IMR-90 (cell line): ENCODE measurements at regions not wholly inside any gene's neighbourhood (a gene's known extent, or its start where the extent isn't known, plus 50 kb on each side); places are given as distances from the start of the nearest gene placed in this dataset.

ENCODE experiments used
- ATAC-seq: fragments of 200-7000 bp; cut with Tn5 transposase; 2 replicates; pipeline ENCODE4 v1.9.1; 2020; ENCODE audit warnings: low read depth, mild to moderate bottlenecking, moderate library complexity
- BruUV-seq: library from RNA; stranded (reverse); fragments of 400-500 nt; replicated peaks from 2 replicates; lab custom pipeline; 2021; lab: Mats Ljungman, UMichigan
- CTCF ChIA-PET: fragments of 300-600 bp; formaldehyde crosslinking; extraction: SDS; loops from one replicate; lab custom pipeline; 2021; ENCODE audit warnings: antibody characterized with exemption; lab: Yijun Ruan, JAX
- POLR2A ChIA-PET: fragments of 300-600 bp; sonication (Branson Sonifier 250); formaldehyde crosslinking; loops from one replicate; lab custom pipeline; 2022; ENCODE audit warnings: antibody characterized with exemption; ENCODE audit not compliant: unreplicated experiment; lab: Charles Lee
- DNase-seq: peaks from one replicate; pipeline ENCODE4 v3.0.0; 2013
- H2AFZ ChIP-seq: replicated peaks from 2 replicates; pipeline ENCODE3; 2013; ENCODE audit warnings: low read length, mild to moderate bottlenecking; ENCODE audit not compliant: poor library complexity
- H2AK5ac ChIP-seq: 2 replicates; pipeline ENCODE4 v1.6.1; 2013; ENCODE audit warnings: low read depth, low read length, inconsistent platforms
- H2AK9ac ChIP-seq: replicated peaks from 2 replicates; pipeline ENCODE3; 2013; ENCODE audit warnings: mild to moderate bottlenecking, low read depth, low read length, moderate library complexity; ENCODE audit not compliant: poor library complexity
- H2BK120ac ChIP-seq: 2 replicates; pipeline ENCODE4 v1.6.1; 2013; ENCODE audit warnings: low read depth, low read length, inconsistent platforms
- H2BK15ac ChIP-seq: 3 replicates; pipeline ENCODE4 v1.6.1; 2013; ENCODE audit warnings: low read depth, low read length, inconsistent platforms
- H2BK20ac ChIP-seq: 2 replicates; pipeline ENCODE4 v1.6.1; 2013; ENCODE audit warnings: low read depth, mild to moderate bottlenecking, inconsistent platforms, low read length, moderate library complexity
- H2BK5ac ChIP-seq: 2 replicates; pipeline ENCODE4 v1.6.1; 2013; ENCODE audit warnings: mild to moderate bottlenecking, low read depth, low read length, inconsistent platforms; ENCODE audit not compliant: poor library complexity, severe bottlenecking
- H3K14ac ChIP-seq: replicated peaks from 2 replicates; pipeline ENCODE4 v1.6.1; 2013; ENCODE audit warnings: low read depth, low read length, inconsistent platforms
- H3K18ac ChIP-seq: 2 replicates; pipeline ENCODE4 v1.6.1; 2013; ENCODE audit warnings: low read depth, low read length, control low read depth
- H3K23ac ChIP-seq: 2 replicates; pipeline ENCODE4 v1.6.1; 2013; ENCODE audit warnings: low read depth, low read length, inconsistent platforms
- H3K27ac ChIP-seq: 2 replicates; pipeline ENCODE4 v1.5.1; 2013; ENCODE audit warnings: mild to moderate bottlenecking, control low read depth, low read length; ENCODE audit not compliant: insufficient read depth
- H3K27me3 ChIP-seq: 2 replicates; pipeline ENCODE4 v1.6.1; 2013; ENCODE audit warnings: low read length; ENCODE audit not compliant: control insufficient read depth, insufficient read depth
- H3K36me3 ChIP-seq: 2 replicates; pipeline ENCODE4 v1.6.1; 2013; ENCODE audit warnings: low read length, mixed read lengths; ENCODE audit not compliant: control insufficient read depth, insufficient read depth
- H3K4ac ChIP-seq: 2 replicates; pipeline ENCODE4 v1.6.1; 2013; ENCODE audit warnings: low read depth, low read length, inconsistent platforms
- H3K4me1 ChIP-seq: 2 replicates; pipeline ENCODE4 v1.6.1; 2013; ENCODE audit warnings: low read length, mixed read lengths; ENCODE audit not compliant: control insufficient read depth, insufficient read depth
- H3K4me2 ChIP-seq: 2 replicates; pipeline ENCODE4 v1.6.1; 2013; ENCODE audit warnings: low read depth, mild to moderate bottlenecking, control low read depth, low read length, moderate library complexity
- H3K4me3 ChIP-seq: 2 replicates; pipeline ENCODE4 v1.5.1; 2013; ENCODE audit warnings: low read depth, mild to moderate bottlenecking, control low read depth, low read length, moderate library complexity; ENCODE audit not compliant: insufficient read depth
- H3K56ac ChIP-seq: 2 replicates; pipeline ENCODE4 v1.6.1; 2013; ENCODE audit warnings: low read length, inconsistent platforms; ENCODE audit not compliant: insufficient read depth; ENCODE audit errors: extremely low read depth
- H3K79me1 ChIP-seq, 2 experiments: 2 replicates each; pipeline ENCODE4 v1.6.1; 2013; ENCODE audit warnings: low read length in 2 of 2, inconsistent platforms in 1 of 2, low read depth in 1 of 2
- H3K9ac ChIP-seq: 2 replicates; pipeline ENCODE4 v1.6.1; 2013; ENCODE audit warnings: low read depth, low read length, control low read depth
- H3K9me1 ChIP-seq: 2 replicates; pipeline ENCODE4 v1.6.1; 2013; ENCODE audit warnings: low read length, inconsistent platforms; ENCODE audit not compliant: insufficient read depth
- H3K9me3 ChIP-seq: 2 replicates; pipeline ENCODE4 v1.6.1; 2013; ENCODE audit warnings: low read length; ENCODE audit not compliant: control insufficient read depth, insufficient read depth
- H4K20me1 ChIP-seq: 2 replicates; pipeline ENCODE4 v1.6.1; 2013; ENCODE audit warnings: low read length, inconsistent platforms; ENCODE audit not compliant: insufficient read depth
- H4K5ac ChIP-seq: 2 replicates; pipeline ENCODE4 v1.6.1; 2013; ENCODE audit warnings: mild to moderate bottlenecking, low read depth, low read length, control low read depth
- H4K8ac ChIP-seq, 2 experiments: 2 replicates each; pipeline ENCODE4 v1.6.1; 2013; ENCODE audit warnings: low read depth in 2 of 2, low read length in 2 of 2, control low read depth in 1 of 2, inconsistent platforms in 1 of 2
- H4K91ac ChIP-seq: 2 replicates; pipeline ENCODE4 v1.6.1; 2013; ENCODE audit warnings: low read depth, low read length, inconsistent platforms; ENCODE audit not compliant: insufficient read depth
- BHLHE40 ChIP-seq: fragments of 150-350 bp; IDR thresholded peaks from 2 replicates; pipeline ENCODE4 v1.6.1; 2016; ENCODE audit warnings: mild to moderate bottlenecking, low read depth, low read length
- CEBPB ChIP-seq: IDR thresholded peaks from 2 replicates; pipeline ENCODE4 v1.6.1; 2012; ENCODE audit warnings: low read depth, low read length, improper control_type of control experiment
- CHD1 ChIP-seq: IDR thresholded peaks from 2 replicates; pipeline ENCODE4 v1.6.1; 2012; ENCODE audit warnings: low read depth, low read length, improper control_type of control experiment
- CTCF ChIP-seq: conservative IDR thresholded peaks from 2 replicates; pipeline ENCODE4 v1.5.1; 2012; ENCODE audit warnings: mild to moderate bottlenecking, low read depth, low read length, improper control_type of control experiment
- ELK1 ChIP-seq: fragments of 150-350 bp; IDR thresholded peaks from 2 replicates; pipeline ENCODE4 v1.6.1; 2016; ENCODE audit warnings: low read depth, mild to moderate bottlenecking, low read length, moderate library complexity, borderline replicate concordance
- FOS ChIP-seq: fragments of 150-350 bp; IDR thresholded peaks from 2 replicates; pipeline ENCODE4 v1.6.1; 2016; ENCODE audit warnings: low read depth, low read length
- MAFK ChIP-seq: IDR thresholded peaks from 2 replicates; pipeline ENCODE4 v1.6.1; 2012; ENCODE audit warnings: low read depth, low read length, improper control_type of control experiment
- MAZ ChIP-seq: IDR thresholded peaks from 2 replicates; pipeline ENCODE4 v1.6.1; 2012; ENCODE audit warnings: low read depth, mild to moderate bottlenecking, low read length, improper control_type of control experiment, moderate library complexity, borderline replicate concordance
- MXI1 ChIP-seq: IDR thresholded peaks from 2 replicates; pipeline ENCODE4 v1.6.1; 2012; ENCODE audit warnings: low read depth, mild to moderate bottlenecking, low read length, moderate library complexity, borderline replicate concordance
- NFE2L2 ChIP-seq: fragments of 150-350 bp; IDR thresholded peaks from 2 replicates; pipeline ENCODE4 v1.6.1; 2016; ENCODE audit warnings: low read depth, mild to moderate bottlenecking, low read length
- POLR2A ChIP-seq: IDR thresholded peaks from 2 replicates; pipeline ENCODE4 v1.6.1; 2012; ENCODE audit warnings: mild to moderate bottlenecking, low read depth, low read length
- RAD21 ChIP-seq: IDR thresholded peaks from 2 replicates; pipeline ENCODE4 v1.6.1; 2012; ENCODE audit warnings: low read length, improper control_type of control experiment
- RCOR1 ChIP-seq: IDR thresholded peaks from 2 replicates; pipeline ENCODE4 v1.6.1; 2012; ENCODE audit warnings: mild to moderate bottlenecking, low read length, improper control_type of control experiment; ENCODE audit not compliant: insufficient replicate concordance
- RFX5 ChIP-seq: IDR thresholded peaks from 2 replicates; pipeline ENCODE4 v1.8.0; 2012; ENCODE audit warnings: low read depth, mild to moderate bottlenecking, low read length, moderate library complexity
- SMC3 ChIP-seq: fragments of 150-350 bp; IDR thresholded peaks from 2 replicates; pipeline ENCODE4 v1.6.1; 2016; ENCODE audit warnings: low read depth, mild to moderate bottlenecking, antibody characterized with exemption, low read length, moderate library complexity
- WGBS, 2 experiments: methylation state at CpG; one replicate each; pipeline versions ENCODE4 v1.1.5 to v1.1.7; 2013; ENCODE audit warnings: missing lambda C conversion rate in 2 of 2; ENCODE audit not compliant: insufficient read length in 1 of 2; ENCODE audit errors: extremely low coverage in 2 of 2; 5-methylcytosine and 5-hydroxymethylcytosine counted together
- dilution Hi-C: fragments of 300-500 bp; cut with HindIII; formaldehyde crosslinking; loops from one replicate; pipeline ENCODE4 v1.14.3; 2018; ENCODE audit warnings: low sequenced_read_pairs; ENCODE audit not compliant: unreplicated experiment
- in situ Hi-C: fragments of 300-500 bp; cut with MboI; formaldehyde crosslinking; loops from 3 replicates; pipeline ENCODE4 v1.14.3; 2019; ENCODE audit warnings: low sequenced_read_pairs, inconsistent platforms, mixed read lengths
- intact Hi-C: fragments of 100-400 bp; cut with micrococcal nuclease; formaldehyde crosslinking; loops from 2 replicates; pipeline ENCODE4 v1.10.0; 2022
- TF ChIP-seq, protein P1 (sequence below): fragments of 150-350 bp; IDR thresholded peaks from 2 replicates; pipeline ENCODE4 v1.6.1; 2017; ENCODE audit warnings: mild to moderate bottlenecking, antibody characterized with exemption, low read length, low read depth

DNA sequence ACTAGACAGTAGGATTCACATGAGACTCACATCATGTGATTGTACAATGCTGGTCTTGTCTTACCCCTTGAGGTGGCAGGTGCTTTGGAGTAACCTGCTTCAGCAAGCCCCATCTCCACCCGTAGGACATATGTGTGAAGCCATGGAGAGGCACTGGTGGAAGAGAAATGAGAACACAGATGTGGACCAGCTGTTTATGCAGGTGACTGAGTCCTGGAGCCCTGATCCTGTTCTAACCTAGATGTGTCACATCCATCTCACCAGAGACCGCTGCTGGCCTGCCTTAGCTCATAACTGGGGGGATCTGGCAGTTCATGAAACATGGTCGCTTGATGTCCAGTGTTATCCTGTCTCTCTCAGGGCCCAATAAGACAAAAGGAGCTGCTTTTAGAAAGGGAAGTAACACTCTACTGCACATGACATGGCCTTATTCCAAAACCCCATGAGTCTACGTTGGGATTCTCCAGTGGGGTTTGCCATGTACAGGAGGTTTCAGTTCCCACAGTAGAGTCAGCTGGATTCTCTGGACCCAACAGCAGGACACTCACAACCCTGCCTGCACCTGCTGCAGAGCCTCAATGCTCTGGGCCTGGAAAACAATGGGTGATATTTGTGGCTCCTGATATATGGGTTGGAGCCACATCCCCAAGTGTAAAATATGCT lies 62.0 kb downstream of the GGTLC2 start:
- Histone ChIP-seq H3K27ac (no peak overlapping the region), H3K9me1 (no peaks in the 10 kb centered on the region), H4K8ac (no peak overlapping the region), H2BK15ac (no peak overlapping the region), H4K5ac (no peak overlapping the region), H3K4me2 (no peak overlapping the region), H3K9ac (no peak overlapping the region), H4K20me1 (no peaks in the 10 kb centered on the region), H2BK20ac (no peak overlapping the region), H3K56ac (no peak overlapping the region), H3K14ac (no peak overlapping the region), H2BK5ac (no peak overlapping the region), H2AK9ac (no peak overlapping the region), H2AFZ (no peak overlapping the region), H2AK5ac (no peak overlapping the region), H3K9me3 (no peaks in the 10 kb centered on the region), H2BK120ac (no peak overlapping the region), H3K4me1 (no peaks in the 10 kb centered on the region), H3K36me3 (no peaks in the 10 kb centered on the region), H3K27me3 (peaks cover 2% of the 10 kb centered on the region), H3K18ac (no peak overlapping the region), H3K4ac (no peak overlapping the region), H3K23ac (no peak overlapping the region), H3K4me3 (no peak overlapping the region), H3K79me1 (no peaks in the 10 kb centered on the region), H4K91ac (no peak overlapping the region)
- TF ChIP-seq MAZ (no peak), FOS (no peak), CHD1 (no peak), RFX5 (no peak), BHLHE40 (no peak), CEBPB (no peak), SMC3 (no peak), POLR2A (no peak), RCOR1 (no peak), ELK1 (no peak), MXI1 (no peak), CTCF (no peak), MAFK (no peak), RAD21 (no peak), NFE2L2 (no peak)
- TF ChIP-seq, protein P1, sequence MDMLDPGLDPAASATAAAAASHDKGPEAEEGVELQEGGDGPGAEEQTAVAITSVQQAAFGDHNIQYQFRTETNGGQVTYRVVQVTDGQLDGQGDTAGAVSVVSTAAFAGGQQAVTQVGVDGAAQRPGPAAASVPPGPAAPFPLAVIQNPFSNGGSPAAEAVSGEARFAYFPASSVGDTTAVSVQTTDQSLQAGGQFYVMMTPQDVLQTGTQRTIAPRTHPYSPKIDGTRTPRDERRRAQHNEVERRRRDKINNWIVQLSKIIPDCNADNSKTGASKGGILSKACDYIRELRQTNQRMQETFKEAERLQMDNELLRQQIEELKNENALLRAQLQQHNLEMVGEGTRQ, result no peak
- CTCF ChIA-PET, result no interaction called here
- no peak for DNase-seq
- in situ Hi-C loops (no loop called here), intact Hi-C loops (no loop called here), dilution Hi-C loops (no loop called here)
- POLR2A ChIA-PET, result no interaction called here
- no CpG with 5 or more reads among the region's 4 CpGs for WGBS, 2 experiments
- no peak for ATAC-seq
- no TSS peak for BruUV-seq
